ENCODE measurements at regions not wholly inside any gene's neighbourhood (a gene's known extent, or its start where the extent isn't known, plus 50 kb on each side); places are given as distances from the start of the nearest gene placed in this dataset.
"Not testable (repeated sequence)": the region's sequence is repeated elsewhere in the genome, so short reads cannot be mapped to it uniquely, and the experiment has no call there.

DNA sequence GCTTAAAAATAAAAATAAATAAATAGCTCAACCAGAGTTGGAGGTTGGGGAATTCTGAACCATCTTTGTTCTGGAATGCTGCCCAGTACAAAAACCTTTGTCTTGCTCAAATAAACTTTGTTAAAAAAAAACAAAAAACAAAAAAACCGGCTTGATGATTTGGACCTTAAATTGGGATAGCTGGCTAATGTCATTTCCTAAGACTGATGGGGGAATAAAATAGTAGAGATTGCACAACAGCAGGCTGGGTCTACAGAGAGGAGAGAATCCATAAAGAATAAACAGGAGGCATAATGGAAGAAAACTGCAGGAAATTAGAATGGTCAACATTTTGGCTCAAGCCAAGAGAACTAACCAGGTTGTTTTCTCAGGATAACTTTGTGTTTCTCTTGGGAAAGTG, 370.9 kb downstream of the AEBP2 start:
- Histone ChIP-seq H3K27ac (ENCODE audit: low read depth, low read length) (no peak overlapping the region), H3F3A (ENCODE audit: control insufficient read depth, insufficient read depth) (no peaks in the 10 kb centered on the region), H3K4me1 (ENCODE audit: control insufficient read depth, low read length) (no peaks in the 10 kb centered on the region), H3K9me3 (ENCODE audit: control insufficient read depth, insufficient read depth, low read length) (no peaks in the 10 kb centered on the region), H3K36me3 (ENCODE audit: control insufficient read depth, low read length) (no peaks in the 10 kb centered on the region), H3K4me3 (ENCODE audit: low read length) (no peak overlapping the region), H3K4me2 (ENCODE audit: low read length) (no peak overlapping the region), H3K9me2 (replicated peaks; ENCODE audit: control insufficient read depth, low read length) (no peaks in the 10 kb centered on the region), H3K27me3 (ENCODE audit: control insufficient read depth, low read length) (no peaks in the 10 kb centered on the region), H3K79me2 (ENCODE audit: control insufficient read depth, low read length) (no peaks in the 10 kb centered on the region), H4K20me1 (ENCODE audit: control insufficient read depth, insufficient read depth, low read depth, low read length) (no peaks in the 10 kb centered on the region)
- TF ChIP-seq, protein P1, sequence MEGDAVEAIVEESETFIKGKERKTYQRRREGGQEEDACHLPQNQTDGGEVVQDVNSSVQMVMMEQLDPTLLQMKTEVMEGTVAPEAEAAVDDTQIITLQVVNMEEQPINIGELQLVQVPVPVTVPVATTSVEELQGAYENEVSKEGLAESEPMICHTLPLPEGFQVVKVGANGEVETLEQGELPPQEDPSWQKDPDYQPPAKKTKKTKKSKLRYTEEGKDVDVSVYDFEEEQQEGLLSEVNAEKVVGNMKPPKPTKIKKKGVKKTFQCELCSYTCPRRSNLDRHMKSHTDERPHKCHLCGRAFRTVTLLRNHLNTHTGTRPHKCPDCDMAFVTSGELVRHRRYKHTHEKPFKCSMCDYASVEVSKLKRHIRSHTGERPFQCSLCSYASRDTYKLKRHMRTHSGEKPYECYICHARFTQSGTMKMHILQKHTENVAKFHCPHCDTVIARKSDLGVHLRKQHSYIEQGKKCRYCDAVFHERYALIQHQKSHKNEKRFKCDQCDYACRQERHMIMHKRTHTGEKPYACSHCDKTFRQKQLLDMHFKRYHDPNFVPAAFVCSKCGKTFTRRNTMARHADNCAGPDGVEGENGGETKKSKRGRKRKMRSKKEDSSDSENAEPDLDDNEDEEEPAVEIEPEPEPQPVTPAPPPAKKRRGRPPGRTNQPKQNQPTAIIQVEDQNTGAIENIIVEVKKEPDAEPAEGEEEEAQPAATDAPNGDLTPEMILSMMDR (IDR thresholded peaks at IDR 0.05; ENCODE audit: low read depth, low read length, poor library complexity, severe bottlenecking) = no peak
- TF ChIP-seq EZH2phosphoT487 (IDR thresholded peaks at IDR 0.05; ENCODE audit: borderline replicate concordance, low read length) = no peak

DNA sequence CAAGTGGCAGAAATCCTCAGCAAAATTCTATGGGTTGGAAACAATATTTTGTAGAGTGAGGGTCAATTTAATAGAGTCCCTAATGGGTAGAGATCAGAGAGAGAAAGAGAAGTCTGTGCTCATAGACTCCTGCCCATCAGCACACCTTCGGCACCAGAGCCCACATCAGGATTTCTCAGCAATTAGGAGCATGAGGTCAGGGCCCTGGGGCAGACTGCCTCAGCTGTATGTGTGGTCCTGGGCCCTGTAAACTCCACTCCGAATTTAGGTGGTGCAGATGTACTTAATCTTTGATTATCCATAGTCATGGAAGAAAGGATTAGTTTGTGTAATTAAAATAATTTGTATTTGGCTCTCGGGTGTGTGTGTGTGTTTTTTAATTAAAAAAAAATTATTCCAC, 372.6 kb downstream of the AEBP2 start:
- H4K20me1 ChIP-seq (ENCODE audit: control insufficient read depth, insufficient read depth, low read depth, low read length) = no peaks in the 10 kb centered on the region
- H3K9me2 ChIP-seq (replicated peaks; ENCODE audit: control insufficient read depth, low read length) = no peaks in the 10 kb centered on the region
- no peak overlapping the region for H3K4me2 ChIP-seq (ENCODE audit: low read length)
- H3K27me3 ChIP-seq (ENCODE audit: control insufficient read depth, low read length) = no peaks in the 10 kb centered on the region
- no peaks in the 10 kb centered on the region for H3K4me1 ChIP-seq (ENCODE audit: control insufficient read depth, low read length)
- no peak overlapping the region for H3K27ac ChIP-seq (ENCODE audit: low read depth, low read length)
- no peaks in the 10 kb centered on the region for H3K79me2 ChIP-seq (ENCODE audit: control insufficient read depth, low read length)
- H3K36me3 ChIP-seq (ENCODE audit: control insufficient read depth, low read length) = no peaks in the 10 kb centered on the region
- TF ChIP-seq, protein P1 (IDR thresholded peaks at IDR 0.05; ENCODE audit: low read depth, low read length, poor library complexity, severe bottlenecking) = no peak
- no peak for TF ChIP-seq EZH2phosphoT487 (IDR thresholded peaks at IDR 0.05; ENCODE audit: borderline replicate concordance, low read length)
- H3F3A ChIP-seq (ENCODE audit: control insufficient read depth, insufficient read depth) = no peaks in the 10 kb centered on the region
- H3K4me3 ChIP-seq (ENCODE audit: low read length) = no peak overlapping the region
- H3K9me3 ChIP-seq (ENCODE audit: control insufficient read depth, insufficient read depth, low read length) = no peaks in the 10 kb centered on the region

DNA sequence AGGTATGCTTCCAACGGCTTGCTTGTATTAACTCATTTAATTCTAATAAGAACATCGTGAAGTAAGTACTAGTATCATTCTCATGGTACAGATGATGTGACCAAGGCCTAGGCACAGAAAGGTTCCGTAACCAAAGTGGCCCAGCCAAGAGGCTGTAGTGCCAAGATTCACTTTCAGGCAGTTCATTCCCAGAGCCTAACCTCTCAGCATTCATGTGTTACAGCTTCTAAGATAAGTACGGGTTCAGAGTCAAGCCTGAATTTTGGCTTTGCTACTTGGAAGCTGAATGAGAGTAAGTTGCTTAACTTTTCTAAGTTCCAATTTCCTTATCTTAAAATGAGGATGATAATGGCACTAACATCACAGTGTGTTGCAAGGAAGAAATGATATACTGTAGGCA, 379.9 kb downstream of the AEBP2 start:
- H3K79me2 ChIP-seq (ENCODE audit: control insufficient read depth, low read length) = no peaks in the 10 kb centered on the region
- TF ChIP-seq, protein P1 (IDR thresholded peaks at IDR 0.05; ENCODE audit: low read depth, low read length, poor library complexity, severe bottlenecking) = no peak
- TF ChIP-seq EZH2phosphoT487 (IDR thresholded peaks at IDR 0.05; ENCODE audit: borderline replicate concordance, low read length) = no peak

DNA sequence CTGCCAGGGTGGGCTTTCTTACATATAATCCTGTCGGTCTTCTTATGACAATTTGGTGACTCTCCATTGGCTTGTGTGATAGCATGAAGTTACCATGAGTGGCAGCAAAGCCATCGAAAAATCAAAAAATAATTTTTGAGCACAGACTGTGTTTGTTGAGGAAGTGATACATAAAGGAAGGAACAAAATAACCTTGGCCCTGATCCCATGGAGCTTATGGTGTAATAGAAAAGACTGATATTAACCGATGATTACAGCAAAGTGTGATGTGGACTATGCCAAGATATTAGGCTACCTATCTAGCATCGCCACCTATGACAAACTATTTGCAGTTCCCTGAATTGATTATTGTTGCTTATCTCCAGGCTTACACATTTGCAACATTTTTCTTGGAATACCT, 383.2 kb downstream of the AEBP2 start:
- Histone ChIP-seq H4K20me1 (ENCODE audit: control insufficient read depth, insufficient read depth, low read depth, low read length) (no peaks in the 10 kb centered on the region), H3K9me2 (replicated peaks; ENCODE audit: control insufficient read depth, low read length) (no peaks in the 10 kb centered on the region), H3F3A (ENCODE audit: control insufficient read depth, insufficient read depth) (no peaks in the 10 kb centered on the region), H3K9me3 (ENCODE audit: control insufficient read depth, insufficient read depth, low read length) (peaks cover 10% of the 10 kb centered on the region; the same call in 1 of the 2 replicates), H3K4me3 (ENCODE audit: low read length) (no peak overlapping the region), H3K27ac (ENCODE audit: low read depth, low read length) (no peak overlapping the region), H3K36me3 (ENCODE audit: control insufficient read depth, low read length) (no peaks in the 10 kb centered on the region), H3K4me2 (ENCODE audit: low read length) (no peak overlapping the region), H3K4me1 (ENCODE audit: control insufficient read depth, low read length) (no peaks in the 10 kb centered on the region), H3K27me3 (ENCODE audit: control insufficient read depth, low read length) (no peaks in the 10 kb centered on the region), H3K79me2 (ENCODE audit: control insufficient read depth, low read length) (no peaks in the 10 kb centered on the region)
- no peak for TF ChIP-seq EZH2phosphoT487 (IDR thresholded peaks at IDR 0.05; ENCODE audit: borderline replicate concordance, low read length)
- TF ChIP-seq, protein P1 (IDR thresholded peaks at IDR 0.05; ENCODE audit: low read depth, low read length, poor library complexity, severe bottlenecking) = no peak

More for the DNA sequence above, 379.9 kb downstream of the AEBP2 start:
- no peaks in the 10 kb centered on the region for H3K36me3 ChIP-seq (ENCODE audit: control insufficient read depth, low read length)
- H4K20me1 ChIP-seq (ENCODE audit: control insufficient read depth, insufficient read depth, low read depth, low read length) = no peaks in the 10 kb centered on the region
- H3K9me3 ChIP-seq (ENCODE audit: control insufficient read depth, insufficient read depth, low read length) = no peaks in the 10 kb centered on the region
- no peaks in the 10 kb centered on the region for H3F3A ChIP-seq (ENCODE audit: control insufficient read depth, insufficient read depth)
- no peak overlapping the region for H3K4me3 ChIP-seq (ENCODE audit: low read length)
- no peaks in the 10 kb centered on the region for H3K27me3 ChIP-seq (ENCODE audit: control insufficient read depth, low read length)
- no peaks in the 10 kb centered on the region for H3K9me2 ChIP-seq (replicated peaks; ENCODE audit: control insufficient read depth, low read length)
- no peak overlapping the region for H3K27ac ChIP-seq (ENCODE audit: low read depth, low read length)
- no peaks in the 10 kb centered on the region for H3K4me1 ChIP-seq (ENCODE audit: control insufficient read depth, low read length)
- no peak overlapping the region for H3K4me2 ChIP-seq (ENCODE audit: low read length)

DNA sequence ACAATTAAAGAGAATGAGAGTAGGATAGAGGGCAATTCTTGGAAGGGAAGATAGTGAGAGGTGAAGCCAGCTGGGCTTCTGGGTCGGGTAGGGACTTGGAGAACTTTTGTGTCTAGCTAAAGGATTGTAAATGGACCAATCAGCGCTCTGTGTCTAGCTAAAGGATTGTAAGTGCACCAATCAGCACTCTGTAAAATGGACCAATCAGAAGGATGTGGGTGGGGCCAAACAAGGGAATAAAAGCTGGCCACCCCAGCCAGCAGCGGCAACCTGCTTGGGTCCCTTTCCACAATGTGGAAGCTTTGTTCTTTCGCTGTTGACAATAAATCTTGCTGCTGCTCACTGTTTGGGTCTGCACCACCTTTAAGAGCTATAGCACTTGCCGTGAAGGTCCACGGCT, 384.0 kb downstream of the AEBP2 start:
- H3K4me2 ChIP-seq (ENCODE audit: low read length); H3K79me2 ChIP-seq (ENCODE audit: control insufficient read depth, low read length); H3K4me1 ChIP-seq (ENCODE audit: control insufficient read depth, low read length); H3K27ac ChIP-seq (ENCODE audit: low read depth, low read length); H3K9me2 ChIP-seq (replicated peaks; ENCODE audit: control insufficient read depth, low read length); H3K4me3 ChIP-seq (ENCODE audit: low read length); H3K27me3 ChIP-seq (ENCODE audit: control insufficient read depth, low read length); H4K20me1 ChIP-seq (ENCODE audit: control insufficient read depth, insufficient read depth, low read depth, low read length); H3F3A ChIP-seq (ENCODE audit: control insufficient read depth, insufficient read depth); H3K36me3 ChIP-seq (ENCODE audit: control insufficient read depth, low read length): not testable (repeated sequence)
- H3K9me3 ChIP-seq (ENCODE audit: control insufficient read depth, insufficient read depth, low read length) = peaks cover 17% of the 10 kb centered on the region
